Activated CD4-positive, alpha-beta memory T cell treated with anti-CD3 and anti-CD28 coated beads, Interleukin-2, amount 10 ng/mL, durations not matched to agents 7 days and 5 days (primary cell): ENCODE measurements at regions not wholly inside any gene's neighbourhood (a gene's known extent, or its start where the extent isn't known, plus 50 kb on each side); places are given as distances from the start of the nearest gene placed in this dataset.

Source experiments
- CTCF ChIA-PET: fragments of 350-600 bp; sonication (Branson Sonifier 250); formaldehyde crosslinking; loops from one replicate; lab custom pipeline; 2021; ENCODE audit warnings: antibody characterized with exemption, inconsistent platforms; lab: Charles Lee
- POLR2A ChIA-PET: fragments of 350-600 bp; sonication (Branson Sonifier 250); formaldehyde crosslinking; loops from one replicate; lab custom pipeline; 2021; ENCODE audit warnings: antibody characterized with exemption; lab: Charles Lee
- DNase-seq: peaks from one replicate; pipeline ENCODE4 v3.0.0-alpha.2; 2020
- H3K27ac Mint-ChIP-seq: one replicate; pipeline ENCODE4 v1.8.0; 2021; ENCODE audit warnings: mild to moderate bottlenecking, mixed read lengths
- H3K27me3 Mint-ChIP-seq: one replicate; pipeline ENCODE4 v1.8.0; 2021; ENCODE audit warnings: mixed read lengths
- H3K36me3 Mint-ChIP-seq: one replicate; pipeline ENCODE4 v1.8.0; 2021; ENCODE audit warnings: low read depth, mixed read lengths
- H3K4me1 Mint-ChIP-seq: one replicate; pipeline ENCODE4 v1.8.0; 2021; ENCODE audit warnings: mixed read lengths
- H3K4me3 Mint-ChIP-seq: one replicate; pipeline ENCODE4 v1.8.0; 2021; ENCODE audit warnings: mild to moderate bottlenecking, mixed read lengths
- H3K9me3 Mint-ChIP-seq: one replicate; pipeline ENCODE4 v1.8.0; 2021; ENCODE audit warnings: mixed read lengths

- Mint-ChIP-seq H3K36me3 (no peaks in the 10 kb centered on the region), H3K27me3 (peaks cover 1% of the 10 kb centered on the region), H3K4me3 (no peak overlapping the region), H3K9me3 (no peaks in the 10 kb centered on the region), H3K4me1 (no peaks in the 10 kb centered on the region), H3K27ac (no peak overlapping the region)
- ChIA-PET POLR2A (no interaction called here), CTCF (no interaction called here)
- DNase-seq, result no peak
Observed at GRCh38 chr16:86107215-86107825, 208.4 kb downstream of the IRF8 start.

GRCh38 chr16:86108062-86108461 lies 209.1 kb downstream of the IRF8 start:
- ChIA-PET POLR2A (no interaction called here), CTCF (no interaction called here)
- H3K4me1 Mint-ChIP-seq, result no peaks in the 10 kb centered on the region
- no peak overlapping the region for H3K27ac Mint-ChIP-seq
- H3K36me3 Mint-ChIP-seq, result no peaks in the 10 kb centered on the region
- no peak overlapping the region for H3K4me3 Mint-ChIP-seq
- peaks cover 4% of the 10 kb centered on the region for H3K27me3 Mint-ChIP-seq
- H3K9me3 Mint-ChIP-seq, result no peaks in the 10 kb centered on the region
- no peak for DNase-seq

GRCh38 chr16:86110134-86110533 lies 211.2 kb downstream of the IRF8 start:
- CTCF ChIA-PET, result no interaction called here
- H3K4me1 Mint-ChIP-seq, result no peaks in the 10 kb centered on the region
- no peak for DNase-seq
- H3K4me3 Mint-ChIP-seq, result no peak overlapping the region
- no peak overlapping the region for H3K27ac Mint-ChIP-seq
- no peaks in the 10 kb centered on the region for H3K36me3 Mint-ChIP-seq
- POLR2A ChIA-PET, result no interaction called here
- peaks cover 4% of the 10 kb centered on the region for H3K27me3 Mint-ChIP-seq
- H3K9me3 Mint-ChIP-seq, result no peaks in the 10 kb centered on the region

GRCh38 chr16:86110726-86111125 lies 211.8 kb downstream of the IRF8 start:
- Mint-ChIP-seq H3K27me3 (peaks cover 4% of the 10 kb centered on the region), H3K4me1 (no peaks in the 10 kb centered on the region), H3K9me3 (no peaks in the 10 kb centered on the region), H3K27ac (no peak overlapping the region), H3K36me3 (no peaks in the 10 kb centered on the region), H3K4me3 (no peak overlapping the region)
- no peak for DNase-seq
- ChIA-PET CTCF (no interaction called here), POLR2A (no interaction called here)

GRCh38 chr16:86112178-86112577 lies 213.2 kb downstream of the IRF8 start:
- Mint-ChIP-seq H3K27me3 (peaks cover 4% of the 10 kb centered on the region), H3K4me3 (no peak overlapping the region), H3K36me3 (no peaks in the 10 kb centered on the region), H3K4me1 (no peaks in the 10 kb centered on the region), H3K27ac (no peak overlapping the region), H3K9me3 (no peaks in the 10 kb centered on the region)
- DNase-seq, result no peak
- POLR2A ChIA-PET, result no interaction called here
- CTCF ChIA-PET, result no interaction called here

GRCh38 chr16:86117235-86117634 lies 218.3 kb downstream of the IRF8 start:
- H3K9me3 Mint-ChIP-seq, result no peaks in the 10 kb centered on the region
- POLR2A ChIA-PET, result no interaction called here
- H3K4me1 Mint-ChIP-seq, result no peaks in the 10 kb centered on the region
- H3K4me3 Mint-ChIP-seq, result no peak overlapping the region
- CTCF ChIA-PET, result no interaction called here
- peaks cover 5% of the 10 kb centered on the region for H3K27me3 Mint-ChIP-seq
- no peak for DNase-seq
- no peaks in the 10 kb centered on the region for H3K36me3 Mint-ChIP-seq
- no peak overlapping the region for H3K27ac Mint-ChIP-seq

GRCh38 chr16:86117756-86118155 lies 218.8 kb downstream of the IRF8 start:
- Mint-ChIP-seq H3K27me3 (peaks cover 4% of the 10 kb centered on the region), H3K27ac (no peak overlapping the region), H3K36me3 (no peaks in the 10 kb centered on the region), H3K4me3 (no peak overlapping the region), H3K4me1 (no peaks in the 10 kb centered on the region), H3K9me3 (no peaks in the 10 kb centered on the region)
- ChIA-PET CTCF (no interaction called here), POLR2A (no interaction called here)
- no peak for DNase-seq

- CTCF ChIA-PET, result no interaction called here
- DNase-seq, result no peak
- no peaks in the 10 kb centered on the region for H3K36me3 Mint-ChIP-seq
- POLR2A ChIA-PET, result no interaction called here
- no peak overlapping the region for H3K27ac Mint-ChIP-seq
- H3K4me1 Mint-ChIP-seq, result no peaks in the 10 kb centered on the region
- H3K27me3 Mint-ChIP-seq, result peaks cover 4% of the 10 kb centered on the region
- H3K4me3 Mint-ChIP-seq, result no peak overlapping the region
- H3K9me3 Mint-ChIP-seq, result no peaks in the 10 kb centered on the region
Observed at GRCh38 chr16:86118467-86119307, 219.7 kb downstream of the IRF8 start.

- no peak overlapping the region for H3K27ac Mint-ChIP-seq
- ChIA-PET CTCF (interaction anchor here (0.6 kb wide), 1 partner anchor 123 kb away, joined by 4 read pairs; no protein-coding TSS in a partner anchor), POLR2A (no interaction called here)
- peaks cover 11% of the 10 kb centered on the region for H3K27me3 Mint-ChIP-seq
- H3K9me3 Mint-ChIP-seq, result no peaks in the 10 kb centered on the region
- H3K36me3 Mint-ChIP-seq, result no peaks in the 10 kb centered on the region
- no peaks in the 10 kb centered on the region for H3K4me1 Mint-ChIP-seq
- no peak for DNase-seq
- no peak overlapping the region for H3K4me3 Mint-ChIP-seq
Observed at GRCh38 chr16:86120201-86121192, 221.5 kb downstream of the IRF8 start.

- no peaks in the 10 kb centered on the region for H3K36me3 Mint-ChIP-seq
- ChIA-PET POLR2A (no interaction called here), CTCF (no interaction called here)
- peaks cover 11% of the 10 kb centered on the region for H3K27me3 Mint-ChIP-seq
- no peak overlapping the region for H3K4me3 Mint-ChIP-seq
- H3K9me3 Mint-ChIP-seq, result no peaks in the 10 kb centered on the region
- DNase-seq, result no peak
- no peaks in the 10 kb centered on the region for H3K4me1 Mint-ChIP-seq
- H3K27ac Mint-ChIP-seq, result no peak overlapping the region
Observed at GRCh38 chr16:86121374-86122010, 222.5 kb downstream of the IRF8 start.

GRCh38 chr16:86122681-86123342 lies 223.8 kb downstream of the IRF8 start:
- no peak overlapping the region for H3K27ac Mint-ChIP-seq
- H3K4me3 Mint-ChIP-seq, result no peak overlapping the region
- peaks cover 11% of the 10 kb centered on the region for H3K27me3 Mint-ChIP-seq
- DNase-seq, result no peak
- CTCF ChIA-PET, result no interaction called here
- no peaks in the 10 kb centered on the region for H3K4me1 Mint-ChIP-seq
- no peaks in the 10 kb centered on the region for H3K36me3 Mint-ChIP-seq
- no peaks in the 10 kb centered on the region for H3K9me3 Mint-ChIP-seq
- POLR2A ChIA-PET, result no interaction called here

- ChIA-PET CTCF (no interaction called here), POLR2A (no interaction called here)
- H3K36me3 Mint-ChIP-seq, result no peaks in the 10 kb centered on the region
- H3K4me1 Mint-ChIP-seq, result no peaks in the 10 kb centered on the region
- no peak overlapping the region for H3K27ac Mint-ChIP-seq
- no peak overlapping the region for H3K4me3 Mint-ChIP-seq
- DNase-seq, result no peak
- peaks cover 11% of the 10 kb centered on the region for H3K27me3 Mint-ChIP-seq
- no peaks in the 10 kb centered on the region for H3K9me3 Mint-ChIP-seq
Observed at GRCh38 chr16:86124321-86124720, 225.4 kb downstream of the IRF8 start.
